IMR-90 (cell line): ENCODE measurements at regions not wholly inside any gene's neighbourhood (a gene's known extent, or its start where the extent isn't known, plus 50 kb on each side); places are given as distances from the start of the nearest gene placed in this dataset.

Source experiments
- ATAC-seq: fragments of 200-7000 bp; cut with Tn5 transposase; 2 replicates; pipeline ENCODE4 v1.9.1; 2020; ENCODE audit warnings: low read depth, mild to moderate bottlenecking, moderate library complexity
- BruUV-seq: library from RNA; stranded (reverse); fragments of 400-500 nt; replicated peaks from 2 replicates; lab custom pipeline; 2021; lab: Mats Ljungman, UMichigan
- CTCF ChIA-PET: fragments of 300-600 bp; formaldehyde crosslinking; extraction: SDS; loops from one replicate; lab custom pipeline; 2021; ENCODE audit warnings: antibody characterized with exemption; lab: Yijun Ruan, JAX
- POLR2A ChIA-PET: fragments of 300-600 bp; sonication (Branson Sonifier 250); formaldehyde crosslinking; loops from one replicate; lab custom pipeline; 2022; ENCODE audit warnings: antibody characterized with exemption; ENCODE audit not compliant: unreplicated experiment; lab: Charles Lee
- DNase-seq: peaks from one replicate; pipeline ENCODE4 v3.0.0; 2013
- H2AFZ ChIP-seq: replicated peaks from 2 replicates; pipeline ENCODE3; 2013; ENCODE audit warnings: low read length, mild to moderate bottlenecking; ENCODE audit not compliant: poor library complexity
- H2AK5ac ChIP-seq: 2 replicates; pipeline ENCODE4 v1.6.1; 2013; ENCODE audit warnings: low read depth, low read length, inconsistent platforms
- H2AK9ac ChIP-seq: replicated peaks from 2 replicates; pipeline ENCODE3; 2013; ENCODE audit warnings: mild to moderate bottlenecking, low read depth, low read length, moderate library complexity; ENCODE audit not compliant: poor library complexity
- H2BK120ac ChIP-seq: 2 replicates; pipeline ENCODE4 v1.6.1; 2013; ENCODE audit warnings: low read depth, low read length, inconsistent platforms
- H2BK15ac ChIP-seq: 3 replicates; pipeline ENCODE4 v1.6.1; 2013; ENCODE audit warnings: low read depth, low read length, inconsistent platforms
- H2BK20ac ChIP-seq: 2 replicates; pipeline ENCODE4 v1.6.1; 2013; ENCODE audit warnings: low read depth, mild to moderate bottlenecking, inconsistent platforms, low read length, moderate library complexity
- H2BK5ac ChIP-seq: 2 replicates; pipeline ENCODE4 v1.6.1; 2013; ENCODE audit warnings: mild to moderate bottlenecking, low read depth, low read length, inconsistent platforms; ENCODE audit not compliant: poor library complexity, severe bottlenecking
- H3K14ac ChIP-seq: replicated peaks from 2 replicates; pipeline ENCODE4 v1.6.1; 2013; ENCODE audit warnings: low read depth, low read length, inconsistent platforms
- H3K18ac ChIP-seq: 2 replicates; pipeline ENCODE4 v1.6.1; 2013; ENCODE audit warnings: low read depth, low read length, control low read depth
- H3K23ac ChIP-seq: 2 replicates; pipeline ENCODE4 v1.6.1; 2013; ENCODE audit warnings: low read depth, low read length, inconsistent platforms
- H3K27ac ChIP-seq: 2 replicates; pipeline ENCODE4 v1.5.1; 2013; ENCODE audit warnings: mild to moderate bottlenecking, control low read depth, low read length; ENCODE audit not compliant: insufficient read depth
- H3K27me3 ChIP-seq: 2 replicates; pipeline ENCODE4 v1.6.1; 2013; ENCODE audit warnings: low read length; ENCODE audit not compliant: control insufficient read depth, insufficient read depth
- H3K36me3 ChIP-seq: 2 replicates; pipeline ENCODE4 v1.6.1; 2013; ENCODE audit warnings: low read length, mixed read lengths; ENCODE audit not compliant: control insufficient read depth, insufficient read depth
- H3K4ac ChIP-seq: 2 replicates; pipeline ENCODE4 v1.6.1; 2013; ENCODE audit warnings: low read depth, low read length, inconsistent platforms
- H3K4me1 ChIP-seq: 2 replicates; pipeline ENCODE4 v1.6.1; 2013; ENCODE audit warnings: low read length, mixed read lengths; ENCODE audit not compliant: control insufficient read depth, insufficient read depth
- H3K4me2 ChIP-seq: 2 replicates; pipeline ENCODE4 v1.6.1; 2013; ENCODE audit warnings: low read depth, mild to moderate bottlenecking, control low read depth, low read length, moderate library complexity
- H3K4me3 ChIP-seq: 2 replicates; pipeline ENCODE4 v1.5.1; 2013; ENCODE audit warnings: low read depth, mild to moderate bottlenecking, control low read depth, low read length, moderate library complexity; ENCODE audit not compliant: insufficient read depth
- H3K56ac ChIP-seq: 2 replicates; pipeline ENCODE4 v1.6.1; 2013; ENCODE audit warnings: low read length, inconsistent platforms; ENCODE audit not compliant: insufficient read depth; ENCODE audit errors: extremely low read depth
- H3K79me1 ChIP-seq, 2 experiments: 2 replicates each; pipeline ENCODE4 v1.6.1; 2013; ENCODE audit warnings: low read length in 2 of 2, inconsistent platforms in 1 of 2, low read depth in 1 of 2
- H3K9ac ChIP-seq: 2 replicates; pipeline ENCODE4 v1.6.1; 2013; ENCODE audit warnings: low read depth, low read length, control low read depth
- H3K9me1 ChIP-seq: 2 replicates; pipeline ENCODE4 v1.6.1; 2013; ENCODE audit warnings: low read length, inconsistent platforms; ENCODE audit not compliant: insufficient read depth
- H3K9me3 ChIP-seq: 2 replicates; pipeline ENCODE4 v1.6.1; 2013; ENCODE audit warnings: low read length; ENCODE audit not compliant: control insufficient read depth, insufficient read depth
- H4K20me1 ChIP-seq: 2 replicates; pipeline ENCODE4 v1.6.1; 2013; ENCODE audit warnings: low read length, inconsistent platforms; ENCODE audit not compliant: insufficient read depth
- H4K5ac ChIP-seq: 2 replicates; pipeline ENCODE4 v1.6.1; 2013; ENCODE audit warnings: mild to moderate bottlenecking, low read depth, low read length, control low read depth
- H4K8ac ChIP-seq, 2 experiments: 2 replicates each; pipeline ENCODE4 v1.6.1; 2013; ENCODE audit warnings: low read depth in 2 of 2, low read length in 2 of 2, control low read depth in 1 of 2, inconsistent platforms in 1 of 2
- H4K91ac ChIP-seq: 2 replicates; pipeline ENCODE4 v1.6.1; 2013; ENCODE audit warnings: low read depth, low read length, inconsistent platforms; ENCODE audit not compliant: insufficient read depth
- BHLHE40 ChIP-seq: fragments of 150-350 bp; IDR thresholded peaks from 2 replicates; pipeline ENCODE4 v1.6.1; 2016; ENCODE audit warnings: mild to moderate bottlenecking, low read depth, low read length
- CEBPB ChIP-seq: IDR thresholded peaks from 2 replicates; pipeline ENCODE4 v1.6.1; 2012; ENCODE audit warnings: low read depth, low read length, improper control_type of control experiment
- CHD1 ChIP-seq: IDR thresholded peaks from 2 replicates; pipeline ENCODE4 v1.6.1; 2012; ENCODE audit warnings: low read depth, low read length, improper control_type of control experiment
- FOS ChIP-seq: fragments of 150-350 bp; IDR thresholded peaks from 2 replicates; pipeline ENCODE4 v1.6.1; 2016; ENCODE audit warnings: low read depth, low read length
- MAFK ChIP-seq: IDR thresholded peaks from 2 replicates; pipeline ENCODE4 v1.6.1; 2012; ENCODE audit warnings: low read depth, low read length, improper control_type of control experiment
- MAZ ChIP-seq: IDR thresholded peaks from 2 replicates; pipeline ENCODE4 v1.6.1; 2012; ENCODE audit warnings: low read depth, mild to moderate bottlenecking, low read length, improper control_type of control experiment, moderate library complexity, borderline replicate concordance
- MXI1 ChIP-seq: IDR thresholded peaks from 2 replicates; pipeline ENCODE4 v1.6.1; 2012; ENCODE audit warnings: low read depth, mild to moderate bottlenecking, low read length, moderate library complexity, borderline replicate concordance
- NFE2L2 ChIP-seq: fragments of 150-350 bp; IDR thresholded peaks from 2 replicates; pipeline ENCODE4 v1.6.1; 2016; ENCODE audit warnings: low read depth, mild to moderate bottlenecking, low read length
- POLR2A ChIP-seq: IDR thresholded peaks from 2 replicates; pipeline ENCODE4 v1.6.1; 2012; ENCODE audit warnings: mild to moderate bottlenecking, low read depth, low read length
- RAD21 ChIP-seq: IDR thresholded peaks from 2 replicates; pipeline ENCODE4 v1.6.1; 2012; ENCODE audit warnings: low read length, improper control_type of control experiment
- RCOR1 ChIP-seq: IDR thresholded peaks from 2 replicates; pipeline ENCODE4 v1.6.1; 2012; ENCODE audit warnings: mild to moderate bottlenecking, low read length, improper control_type of control experiment; ENCODE audit not compliant: insufficient replicate concordance
- RFX5 ChIP-seq: IDR thresholded peaks from 2 replicates; pipeline ENCODE4 v1.8.0; 2012; ENCODE audit warnings: low read depth, mild to moderate bottlenecking, low read length, moderate library complexity
- SMC3 ChIP-seq: fragments of 150-350 bp; IDR thresholded peaks from 2 replicates; pipeline ENCODE4 v1.6.1; 2016; ENCODE audit warnings: low read depth, mild to moderate bottlenecking, antibody characterized with exemption, low read length, moderate library complexity
- USF2 ChIP-seq: fragments of 150-350 bp; IDR thresholded peaks from 2 replicates; pipeline ENCODE4 v1.6.1; 2017; ENCODE audit warnings: mild to moderate bottlenecking, antibody characterized with exemption, low read length, low read depth
- WGBS, 2 experiments: methylation state at CpG; one replicate each; pipeline versions ENCODE4 v1.1.5 to v1.1.7; 2013; ENCODE audit warnings: missing lambda C conversion rate in 2 of 2; ENCODE audit not compliant: insufficient read length in 1 of 2; ENCODE audit errors: extremely low coverage in 2 of 2; 5-methylcytosine and 5-hydroxymethylcytosine counted together
- dilution Hi-C: fragments of 300-500 bp; cut with HindIII; formaldehyde crosslinking; loops from one replicate; pipeline ENCODE4 v1.14.3; 2018; ENCODE audit warnings: low sequenced_read_pairs; ENCODE audit not compliant: unreplicated experiment
- in situ Hi-C: fragments of 300-500 bp; cut with MboI; formaldehyde crosslinking; loops from 3 replicates; pipeline ENCODE4 v1.14.3; 2019; ENCODE audit warnings: low sequenced_read_pairs, inconsistent platforms, mixed read lengths
- intact Hi-C: fragments of 100-400 bp; cut with micrococcal nuclease; formaldehyde crosslinking; loops from 2 replicates; pipeline ENCODE4 v1.10.0; 2022
- TF ChIP-seq, protein P1 (sequence below): conservative IDR thresholded peaks from 2 replicates; pipeline ENCODE4 v1.5.1; 2012; ENCODE audit warnings: mild to moderate bottlenecking, low read depth, low read length, improper control_type of control experiment
- TF ChIP-seq, protein P2 (sequence below): fragments of 150-350 bp; IDR thresholded peaks from 2 replicates; pipeline ENCODE4 v1.6.1; 2016; ENCODE audit warnings: low read depth, mild to moderate bottlenecking, low read length, moderate library complexity, borderline replicate concordance

- BruUV-seq, result no TSS peak
Measured at GRCh38 chr18:28284132-28284531, 107.2 kb upstream of the CDH2 start.

More at GRCh38 chr18:28284132-28284531, 107.2 kb upstream of the CDH2 start:
- H2AK9ac ChIP-seq, result no peak overlapping the region
- H3K4me1 ChIP-seq, result peaks cover 2% of the 10 kb centered on the region; the same call in 1 of the 2 replicates
- H3K14ac ChIP-seq, result no peak overlapping the region
- ChIA-PET POLR2A (interaction anchor here (0.5 kb wide), 1 partner anchor 49 kb away, joined by 3 read pairs; no protein-coding TSS in a partner anchor), CTCF (interaction anchor here (0.9 kb wide), 1 partner anchor 9 kb away, joined by 3 read pairs; no protein-coding TSS in a partner anchor)
- no peak overlapping the region for H4K8ac ChIP-seq
- peak overlapping the region; percentile 48; the same call in 1 of the 2 replicates for H2BK20ac ChIP-seq
- no peak overlapping the region for H3K9ac ChIP-seq
- no peak overlapping the region for H2AFZ ChIP-seq
- H3K9me1 ChIP-seq, result no peaks in the 10 kb centered on the region
- H3K27ac ChIP-seq, result 0 out of 2 replicates have a peak overlapping the region, but pooled peaks have one; percentile 61
- no peaks in the 10 kb centered on the region for H3K27me3 ChIP-seq
- H4K91ac ChIP-seq, result no peak overlapping the region
- peak; percentile 64 for TF ChIP-seq USF2
- TF ChIP-seq FOS, result peak; percentile 37; the same call in 1 of the 2 replicates
- TF ChIP-seq SMC3, result no peak
- no peak for TF ChIP-seq MAZ
- TF ChIP-seq CHD1, result no peak
- TF ChIP-seq CEBPB, result peak; percentile 25; the same call in 1 of the 2 replicates
- no peak for TF ChIP-seq POLR2A
- no peak for TF ChIP-seq MAFK
- TF ChIP-seq RAD21, result no peak
- TF ChIP-seq, protein P1, sequence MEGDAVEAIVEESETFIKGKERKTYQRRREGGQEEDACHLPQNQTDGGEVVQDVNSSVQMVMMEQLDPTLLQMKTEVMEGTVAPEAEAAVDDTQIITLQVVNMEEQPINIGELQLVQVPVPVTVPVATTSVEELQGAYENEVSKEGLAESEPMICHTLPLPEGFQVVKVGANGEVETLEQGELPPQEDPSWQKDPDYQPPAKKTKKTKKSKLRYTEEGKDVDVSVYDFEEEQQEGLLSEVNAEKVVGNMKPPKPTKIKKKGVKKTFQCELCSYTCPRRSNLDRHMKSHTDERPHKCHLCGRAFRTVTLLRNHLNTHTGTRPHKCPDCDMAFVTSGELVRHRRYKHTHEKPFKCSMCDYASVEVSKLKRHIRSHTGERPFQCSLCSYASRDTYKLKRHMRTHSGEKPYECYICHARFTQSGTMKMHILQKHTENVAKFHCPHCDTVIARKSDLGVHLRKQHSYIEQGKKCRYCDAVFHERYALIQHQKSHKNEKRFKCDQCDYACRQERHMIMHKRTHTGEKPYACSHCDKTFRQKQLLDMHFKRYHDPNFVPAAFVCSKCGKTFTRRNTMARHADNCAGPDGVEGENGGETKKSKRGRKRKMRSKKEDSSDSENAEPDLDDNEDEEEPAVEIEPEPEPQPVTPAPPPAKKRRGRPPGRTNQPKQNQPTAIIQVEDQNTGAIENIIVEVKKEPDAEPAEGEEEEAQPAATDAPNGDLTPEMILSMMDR, result no peak
- no peak for TF ChIP-seq NFE2L2
- no peak for TF ChIP-seq RFX5
- peak; percentile 62; the same call in 1 of the 2 replicates for TF ChIP-seq BHLHE40
- TF ChIP-seq, protein P2, sequence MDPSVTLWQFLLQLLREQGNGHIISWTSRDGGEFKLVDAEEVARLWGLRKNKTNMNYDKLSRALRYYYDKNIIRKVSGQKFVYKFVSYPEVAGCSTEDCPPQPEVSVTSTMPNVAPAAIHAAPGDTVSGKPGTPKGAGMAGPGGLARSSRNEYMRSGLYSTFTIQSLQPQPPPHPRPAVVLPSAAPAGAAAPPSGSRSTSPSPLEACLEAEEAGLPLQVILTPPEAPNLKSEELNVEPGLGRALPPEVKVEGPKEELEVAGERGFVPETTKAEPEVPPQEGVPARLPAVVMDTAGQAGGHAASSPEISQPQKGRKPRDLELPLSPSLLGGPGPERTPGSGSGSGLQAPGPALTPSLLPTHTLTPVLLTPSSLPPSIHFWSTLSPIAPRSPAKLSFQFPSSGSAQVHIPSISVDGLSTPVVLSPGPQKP, result no peak
- TF ChIP-seq MXI1, result no peak
- TF ChIP-seq RCOR1, result no peak
- intact Hi-C loops (no loop called here), in situ Hi-C loops (no loop called here), dilution Hi-C loops (no loop called here)
- no CpG with 5 or more reads among the region's 5 CpGs for WGBS, 2 experiments
- no peak overlapping the region for H3K4ac ChIP-seq
- no peak overlapping the region; the same call in 1 of the 2 replicates for H2BK120ac ChIP-seq
- no peak overlapping the region for H2AK5ac ChIP-seq
- peak; percentile 99 for ATAC-seq
- no peaks in the 10 kb centered on the region for H3K36me3 ChIP-seq
- no peak overlapping the region for H3K18ac ChIP-seq
- H3K9me3 ChIP-seq, result no peaks in the 10 kb centered on the region
- no peak overlapping the region for H3K23ac ChIP-seq
- H3K56ac ChIP-seq, result no peak overlapping the region
- no peak overlapping the region for H2BK5ac ChIP-seq
- no peak overlapping the region for H2BK15ac ChIP-seq
- peak overlapping the region; percentile 13; the same call in 1 of the 2 replicates for H3K4me2 ChIP-seq
- no peak overlapping the region for H3K4me3 ChIP-seq
- H4K20me1 ChIP-seq, result no peaks in the 10 kb centered on the region
- no peaks in the 10 kb centered on the region for H3K79me1 ChIP-seq
- DNase-seq, result peak; percentile 86
- H4K5ac ChIP-seq, result no peak overlapping the region
